Naive thymus-derived CD4-positive, alpha-beta T cell (primary cell): ENCODE measurements at regions not wholly inside any gene's neighbourhood (a gene's known extent, or its start where the extent isn't known, plus 50 kb on each side); places are given as distances from the start of the nearest gene placed in this dataset.

Source experiments
- ATAC-seq: fragments of 150-1000 bp; cut with Tn5 transposase; 2 replicates; pipeline ENCODE4 v1.10.0; 2021; ENCODE audit warnings: mild to moderate bottlenecking, moderate library complexity
- CTCF ChIA-PET: fragments of 350-600 bp; sonication (Branson Sonifier 250); formaldehyde crosslinking; loops from one replicate; lab custom pipeline; 2021; ENCODE audit warnings: antibody characterized with exemption; lab: Charles Lee
- POLR2A ChIA-PET: fragments of 350-600 bp; sonication (Branson Sonifier 250); formaldehyde crosslinking; loops from one replicate; lab custom pipeline; 2021; ENCODE audit warnings: antibody characterized with exemption, inconsistent platforms; lab: Charles Lee
- DNase-seq, 9 donors: peaks; one replicate each; pipeline versions ENCODE4 v3.0.0 to v3.0.0-alpha.2; 2020 to 2022; ENCODE audit warnings: mixed read lengths in 1 of 9
- H3K27ac ChIP-seq: one replicate; pipeline ENCODE4 v1.7.0; 2013; ENCODE audit warnings: mild to moderate bottlenecking, low read depth, low read length, moderate library complexity
- H3K27me3 ChIP-seq, 2 donors: one replicate each; pipeline ENCODE4 v1.7.0; 2013; ENCODE audit warnings: low read length in 2 of 2, mild to moderate bottlenecking in 2 of 2, moderate library complexity in 2 of 2; ENCODE audit not compliant: control insufficient read depth in 2 of 2, insufficient read depth in 2 of 2
- H3K36me3 ChIP-seq, 3 experiments: 1 replicate in 2 of 3; 2 replicates in 1 of 3; pipeline ENCODE4 v1.7.0; 2013; ENCODE audit warnings: low read length in 3 of 3, mild to moderate bottlenecking in 3 of 3, moderate library complexity in 1 of 3; ENCODE audit not compliant: insufficient read depth in 3 of 3, control insufficient read depth in 2 of 3
- H3K4me1 ChIP-seq, 2 donors: one replicate each; pipeline ENCODE4 v1.7.0; 2013; ENCODE audit warnings: low read length in 2 of 2, mild to moderate bottlenecking in 2 of 2, moderate library complexity in 1 of 2; ENCODE audit not compliant: control insufficient read depth in 2 of 2, insufficient read depth in 2 of 2
- H3K4me3 ChIP-seq: 2 replicates; pipeline ENCODE4 v1.7.0; 2013; ENCODE audit warnings: mild to moderate bottlenecking, low read length
- H3K9me3 ChIP-seq, 3 experiments: 1 replicate in 2 of 3; 2 replicates in 1 of 3; pipeline ENCODE4 v1.7.0; 2013; ENCODE audit warnings: low read length in 3 of 3; ENCODE audit not compliant: control insufficient read depth in 2 of 3
- H3K27ac Mint-ChIP-seq, 9 donors: one replicate each; pipeline ENCODE4 v1.8.0; 2020 to 2022; ENCODE audit warnings: mixed read lengths in 9 of 9, mild to moderate bottlenecking in 8 of 9, moderate library complexity in 5 of 9, inconsistent platforms in 2 of 9
- H3K27me3 Mint-ChIP-seq, 5 donors: one replicate each; pipeline ENCODE4 v1.8.0; 2021 to 2022; ENCODE audit warnings: mixed read lengths in 5 of 5, mild to moderate bottlenecking in 1 of 5
- H3K36me3 Mint-ChIP-seq, 5 donors: one replicate each; pipeline ENCODE4 v1.8.0; 2020 to 2022; ENCODE audit warnings: mixed read lengths in 5 of 5, mild to moderate bottlenecking in 3 of 5, inconsistent platforms in 1 of 5
- H3K4me1 Mint-ChIP-seq, 7 donors: one replicate each; pipeline ENCODE4 v1.8.0; 2020 to 2022; ENCODE audit warnings: mixed read lengths in 7 of 7, mild to moderate bottlenecking in 3 of 7, inconsistent platforms in 1 of 7
- H3K4me3 Mint-ChIP-seq, 10 donors: one replicate each; pipeline ENCODE4 v1.8.0; 2020 to 2022; ENCODE audit warnings: mild to moderate bottlenecking in 10 of 10, mixed read lengths in 10 of 10, moderate library complexity in 6 of 10, inconsistent platforms in 2 of 10
- H3K9me3 Mint-ChIP-seq, 11 donors: one replicate each; pipeline ENCODE4 v1.8.0; 2020 to 2022; ENCODE audit warnings: mixed read lengths in 11 of 11, mild to moderate bottlenecking in 4 of 11, inconsistent platforms in 1 of 11, moderate library complexity in 1 of 11
- intact Hi-C, 2 donors: fragments of 100-400 bp; cut with micrococcal nuclease; formaldehyde crosslinking; loops; one replicate each; pipeline ENCODE4 v1.15.1; 2023

GRCh38 chr15:85305050-85305449 lies 75.4 kb upstream of the AKAP13 start:
- no peak for ATAC-seq

GRCh38 chr15:85306946-85307686 lies 73.3 kb upstream of the AKAP13 start:
- Histone ChIP-seq H3K4me3 (no peak overlapping the region), H3K9me3 (no peaks in the 10 kb centered on the region), H3K4me1 (peaks cover 0 to 4% of the 10 kb centered on the region in 2 donors), H3K27me3 (no peaks in the 10 kb centered on the region), H3K36me3 (no peaks in the 10 kb centered on the region), H3K27ac (no peak overlapping the region)
- Mint-ChIP-seq H3K4me3 (no peak overlapping the region), H3K27me3 (peaks cover 0 to 2% (median 0%) of the 10 kb centered on the region in 5 donors), H3K36me3 (peaks cover 0 to 18% (median 7%) of the 10 kb centered on the region in 5 donors), H3K4me1 (peaks cover 6 to 17% (median 8%) of the 10 kb centered on the region in 7 donors), H3K27ac (peak overlapping the region in 1 of 9 donors; percentile 26), H3K9me3 (peaks cover 0 to 17% (median 0%) of the 10 kb centered on the region in 11 donors)
- POLR2A ChIA-PET, result no interaction called here
- DNase-seq (no peak), ATAC-seq (no peak)
- CTCF ChIA-PET, result no interaction called here
- intact Hi-C loops, result no loop called here

More at GRCh38 chr15:85305050-85305449, 75.4 kb upstream of the AKAP13 start:
- no peaks in the 10 kb centered on the region for H3K36me3 ChIP-seq
- no peak overlapping the region for H3K27ac ChIP-seq
- Mint-ChIP-seq H3K4me3 (no peak overlapping the region), H3K9me3 (peaks cover 0 to 2% (median 0%) of the 10 kb centered on the region in 11 donors), H3K36me3 (peaks cover 0 to 9% (median 0%) of the 10 kb centered on the region in 5 donors), H3K4me1 (peaks cover 6 to 17% (median 8%) of the 10 kb centered on the region in 7 donors), H3K27me3 (no peaks in the 10 kb centered on the region), H3K27ac (no peak overlapping the region)
- H3K4me3 ChIP-seq, result no peak overlapping the region
- H3K4me1 ChIP-seq, result peaks cover 0 to 4% of the 10 kb centered on the region in 2 donors
- no peak for DNase-seq
- intact Hi-C loops, result no loop called here
- ChIA-PET CTCF (no interaction called here), POLR2A (no interaction called here)
- H3K27me3 ChIP-seq, result no peaks in the 10 kb centered on the region
- no peaks in the 10 kb centered on the region for H3K9me3 ChIP-seq

DNA sequence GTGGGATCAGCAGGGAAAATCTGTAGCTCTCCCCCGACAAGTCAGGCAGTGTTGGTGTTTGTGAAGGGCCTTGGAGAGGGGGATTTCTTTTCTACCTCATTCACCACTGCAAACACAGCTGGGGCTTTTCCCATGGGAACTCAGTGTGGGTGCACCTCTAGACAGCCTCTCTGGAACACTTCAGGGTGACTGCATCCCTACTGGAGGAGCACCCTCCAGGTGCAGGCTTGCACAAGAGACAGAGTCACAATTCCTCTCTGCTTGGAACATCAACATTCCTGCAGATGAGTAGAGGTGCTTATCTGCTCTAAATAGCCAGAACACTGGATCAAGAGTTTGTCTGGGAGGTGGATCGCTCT lies 72.7 kb upstream of the AKAP13 start:
- Mint-ChIP-seq H3K4me1 (peaks cover 6 to 22% (median 8%) of the 10 kb centered on the region in 7 donors), H3K27ac (no peak overlapping the region), H3K27me3 (peaks cover 0 to 2% (median 0%) of the 10 kb centered on the region in 5 donors), H3K9me3 (peaks cover 0 to 17% (median 0%) of the 10 kb centered on the region in 11 donors), H3K4me3 (no peak overlapping the region), H3K36me3 (peaks cover 0 to 20% (median 7%) of the 10 kb centered on the region in 5 donors)
- ATAC-seq, result no peak
- no peaks in the 10 kb centered on the region for H3K36me3 ChIP-seq
- H3K27me3 ChIP-seq, result no peaks in the 10 kb centered on the region
- H3K4me1 ChIP-seq, result peaks cover 0 to 4% of the 10 kb centered on the region in 2 donors
- no peak overlapping the region for H3K27ac ChIP-seq
- no peak for DNase-seq
- CTCF ChIA-PET, result interaction anchor here (0.7 to 0.9 kb wide), 3 partner anchors 10 to 458 kb away, joined by 3 to 4 read pairs (median 4); no protein-coding TSS in a partner anchor
- H3K4me3 ChIP-seq, result no peak overlapping the region
- intact Hi-C loops, result no loop called here
- POLR2A ChIA-PET, result no interaction called here
- no peaks in the 10 kb centered on the region for H3K9me3 ChIP-seq

DNA sequence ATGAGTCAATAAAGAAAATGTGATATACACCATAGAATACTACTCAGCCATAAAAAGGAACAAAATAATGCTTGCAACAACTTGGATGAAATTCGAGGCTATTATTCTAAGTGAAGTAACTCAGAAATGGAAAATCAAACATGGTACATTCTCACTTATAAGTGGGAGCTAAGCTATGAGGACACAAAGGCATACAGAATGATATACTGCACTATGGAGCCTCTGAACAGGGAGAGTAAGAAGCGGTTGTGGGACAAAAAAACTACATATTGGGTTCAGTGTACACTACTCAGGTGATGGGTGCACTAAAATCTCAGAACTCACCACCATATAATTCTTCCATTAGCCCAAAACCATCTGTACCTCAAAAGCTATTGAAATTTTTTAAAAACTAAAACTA lies 68.8 kb upstream of the AKAP13 start:
- peaks cover 0 to 34% (median 10%) of the 10 kb centered on the region in 5 donors for H3K36me3 Mint-ChIP-seq
- Histone ChIP-seq H3K27ac (no peak overlapping the region), H3K36me3 (no peaks in the 10 kb centered on the region), H3K27me3 (no peaks in the 10 kb centered on the region), H3K9me3 (no peaks in the 10 kb centered on the region), H3K4me1 (peaks cover 14 to 19% of the 10 kb centered on the region in 2 donors), H3K4me3 (no peak overlapping the region)
- CTCF ChIA-PET, result no interaction called here
- ATAC-seq (no peak), DNase-seq (no peak)
- peaks cover 0 to 17% (median 2%) of the 10 kb centered on the region in 11 donors for H3K9me3 Mint-ChIP-seq
- peaks cover 21 to 52% (median 30%) of the 10 kb centered on the region in 7 donors for H3K4me1 Mint-ChIP-seq
- no peak overlapping the region for H3K4me3 Mint-ChIP-seq
- intact Hi-C loops, result loop anchor here in 1 of 2 donors (5.0 kb wide), 1 partner anchor 191 kb away; no protein-coding TSS in a partner anchor
- POLR2A ChIA-PET, result no interaction called here
- no peak overlapping the region for H3K27ac Mint-ChIP-seq
- peaks cover 0 to 2% (median 0%) of the 10 kb centered on the region in 5 donors for H3K27me3 Mint-ChIP-seq

DNA sequence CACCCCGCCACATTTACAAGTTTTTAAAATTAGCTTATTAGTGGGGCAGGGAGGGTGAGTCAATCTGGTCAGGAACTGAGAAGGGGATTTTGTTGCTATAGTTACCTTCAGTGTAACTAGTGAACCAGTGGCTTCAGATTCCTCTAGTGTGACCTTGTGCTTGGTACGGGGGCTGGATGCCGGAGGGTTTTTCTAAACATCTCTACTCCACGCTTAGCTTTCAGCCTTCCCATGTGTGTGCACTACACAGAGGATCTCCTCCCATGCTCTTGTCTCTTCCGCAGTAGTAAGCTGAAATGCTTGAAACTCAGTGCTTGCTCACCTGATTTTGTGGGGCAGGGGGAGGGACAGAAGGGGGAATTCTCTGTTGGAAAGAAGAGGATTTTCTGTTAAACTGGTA lies 67.9 kb upstream of the AKAP13 start:
- H3K27me3 Mint-ChIP-seq, result peaks cover 0 to 2% (median 0%) of the 10 kb centered on the region in 5 donors
- Histone ChIP-seq H3K27ac (no peak overlapping the region), H3K4me1 (peaks cover 18 to 21% of the 10 kb centered on the region in 2 donors), H3K4me3 (no peak overlapping the region), H3K36me3 (no peaks in the 10 kb centered on the region), H3K9me3 (no peaks in the 10 kb centered on the region), H3K27me3 (no peaks in the 10 kb centered on the region)
- H3K36me3 Mint-ChIP-seq, result peaks cover 0 to 34% (median 10%) of the 10 kb centered on the region in 5 donors
- peaks cover 0 to 17% (median 2%) of the 10 kb centered on the region in 11 donors for H3K9me3 Mint-ChIP-seq
- ChIA-PET CTCF (interaction anchor here (0.6 kb wide), 1 partner anchor 91 kb away, joined by 6 read pairs; no protein-coding TSS in a partner anchor), POLR2A (no interaction called here)
- DNase-seq (no peak), ATAC-seq (peak; percentile 71)
- no peak overlapping the region for H3K27ac Mint-ChIP-seq
- H3K4me3 Mint-ChIP-seq, result no peak overlapping the region
- H3K4me1 Mint-ChIP-seq, result peaks cover 25 to 55% (median 35%) of the 10 kb centered on the region in 7 donors
- intact Hi-C loops, result loop anchor here in 1 of 2 donors (5.0 kb wide), 1 partner anchor 190 kb away; no protein-coding TSS in a partner anchor

GRCh38 chr15:85312929-85313331 lies 67.5 kb upstream of the AKAP13 start:
- Histone ChIP-seq H3K27ac (no peak overlapping the region), H3K4me3 (no peak overlapping the region), H3K27me3 (no peaks in the 10 kb centered on the region), H3K9me3 (no peaks in the 10 kb centered on the region), H3K4me1 (peaks cover 20 to 24% of the 10 kb centered on the region in 2 donors), H3K36me3 (no peaks in the 10 kb centered on the region)
- Mint-ChIP-seq H3K9me3 (peaks cover 0 to 17% (median 2%) of the 10 kb centered on the region in 11 donors), H3K27me3 (peaks cover 0 to 2% (median 0%) of the 10 kb centered on the region in 5 donors), H3K4me3 (peak overlapping the region in 1 of 10 donors; percentile 0), H3K27ac (peak overlapping the region in 1 of 9 donors; percentile 30), H3K4me1 (peaks cover 27 to 58% (median 39%) of the 10 kb centered on the region in 7 donors), H3K36me3 (peaks cover 0 to 34% (median 10%) of the 10 kb centered on the region in 5 donors)
- ChIA-PET POLR2A (no interaction called here), CTCF (interaction anchor here (0.6 to 1.3 kb wide), 2 partner anchors 18 to 91 kb away, joined by 4 to 6 read pairs; no protein-coding TSS in a partner anchor)
- ATAC-seq, result peak; percentile 55
- DNase-seq, result no peak
- intact Hi-C loops, result loop anchor here in 1 of 2 donors (5.0 kb wide), 1 partner anchor 189 kb away; no protein-coding TSS in a partner anchor
